ENCODE measurements at regions not wholly inside any gene's neighbourhood (a gene's known extent, or its start where the extent isn't known, plus 50 kb on each side); places are given as distances from the start of the nearest gene placed in this dataset.
"Not testable (repeated sequence)": the region's sequence is repeated elsewhere in the genome, so short reads cannot be mapped to it uniquely, and the experiment has no call there.

DNA sequence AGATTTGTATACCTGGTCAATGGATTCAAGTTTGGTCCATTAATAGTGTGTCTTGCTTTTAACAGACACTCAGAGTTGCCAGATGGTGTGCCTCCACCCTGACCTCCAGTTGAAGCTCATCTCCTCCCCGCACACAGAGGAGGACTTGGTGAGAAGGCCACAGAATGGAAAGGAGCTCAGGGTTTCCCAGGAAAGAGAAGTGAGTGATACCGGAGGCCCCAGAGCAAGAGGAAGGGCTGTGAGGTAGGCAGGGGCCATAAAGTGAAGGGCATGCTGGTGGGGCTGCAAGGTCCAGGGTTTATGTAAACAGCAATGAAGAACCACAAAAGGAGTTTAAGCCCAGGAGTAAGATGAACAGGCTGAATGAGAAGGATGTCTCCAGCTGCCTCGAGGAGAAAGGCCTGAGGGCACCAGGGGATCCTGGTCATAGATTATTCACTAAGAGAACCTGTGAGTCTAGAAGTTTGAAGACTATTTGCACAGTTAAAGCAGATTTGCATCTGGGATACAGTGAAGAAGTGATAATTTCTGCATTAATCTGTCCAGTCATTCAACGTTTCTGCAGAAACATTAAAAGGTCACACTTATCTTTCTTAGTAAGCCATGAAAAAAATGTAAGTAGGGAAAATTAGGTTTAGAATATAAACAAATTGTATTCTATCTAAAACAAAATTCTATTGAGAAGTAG is 67.5 kb upstream of the VPREB1 start:
- Histone ChIP-seq H3K27ac (replicated peaks) (no peak overlapping the region), H3K27me3 (ENCODE audit: insufficient read depth, poor library complexity, severe bottlenecking) (no peaks in the 10 kb centered on the region), H3K4me3 (replicated peaks; ENCODE audit: insufficient read depth, low read length) (no peak overlapping the region)
- TF ChIP-seq SPI1 (IDR thresholded peaks at IDR 0.05; ENCODE audit: borderline replicate concordance, low read depth): no peak
- TF ChIP-seq, protein P1, sequence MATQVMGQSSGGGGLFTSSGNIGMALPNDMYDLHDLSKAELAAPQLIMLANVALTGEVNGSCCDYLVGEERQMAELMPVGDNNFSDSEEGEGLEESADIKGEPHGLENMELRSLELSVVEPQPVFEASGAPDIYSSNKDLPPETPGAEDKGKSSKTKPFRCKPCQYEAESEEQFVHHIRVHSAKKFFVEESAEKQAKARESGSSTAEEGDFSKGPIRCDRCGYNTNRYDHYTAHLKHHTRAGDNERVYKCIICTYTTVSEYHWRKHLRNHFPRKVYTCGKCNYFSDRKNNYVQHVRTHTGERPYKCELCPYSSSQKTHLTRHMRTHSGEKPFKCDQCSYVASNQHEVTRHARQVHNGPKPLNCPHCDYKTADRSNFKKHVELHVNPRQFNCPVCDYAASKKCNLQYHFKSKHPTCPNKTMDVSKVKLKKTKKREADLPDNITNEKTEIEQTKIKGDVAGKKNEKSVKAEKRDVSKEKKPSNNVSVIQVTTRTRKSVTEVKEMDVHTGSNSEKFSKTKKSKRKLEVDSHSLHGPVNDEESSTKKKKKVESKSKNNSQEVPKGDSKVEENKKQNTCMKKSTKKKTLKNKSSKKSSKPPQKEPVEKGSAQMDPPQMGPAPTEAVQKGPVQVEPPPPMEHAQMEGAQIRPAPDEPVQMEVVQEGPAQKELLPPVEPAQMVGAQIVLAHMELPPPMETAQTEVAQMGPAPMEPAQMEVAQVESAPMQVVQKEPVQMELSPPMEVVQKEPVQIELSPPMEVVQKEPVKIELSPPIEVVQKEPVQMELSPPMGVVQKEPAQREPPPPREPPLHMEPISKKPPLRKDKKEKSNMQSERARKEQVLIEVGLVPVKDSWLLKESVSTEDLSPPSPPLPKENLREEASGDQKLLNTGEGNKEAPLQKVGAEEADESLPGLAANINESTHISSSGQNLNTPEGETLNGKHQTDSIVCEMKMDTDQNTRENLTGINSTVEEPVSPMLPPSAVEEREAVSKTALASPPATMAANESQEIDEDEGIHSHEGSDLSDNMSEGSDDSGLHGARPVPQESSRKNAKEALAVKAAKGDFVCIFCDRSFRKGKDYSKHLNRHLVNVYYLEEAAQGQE (IDR thresholded peaks at IDR 0.05; ENCODE audit: insufficient replicate concordance, low read depth): no peak
- no peak for TF ChIP-seq POLR2AphosphoS5 (IDR thresholded peaks at IDR 0.05; ENCODE audit: low read depth)
- TF ChIP-seq, protein P2, sequence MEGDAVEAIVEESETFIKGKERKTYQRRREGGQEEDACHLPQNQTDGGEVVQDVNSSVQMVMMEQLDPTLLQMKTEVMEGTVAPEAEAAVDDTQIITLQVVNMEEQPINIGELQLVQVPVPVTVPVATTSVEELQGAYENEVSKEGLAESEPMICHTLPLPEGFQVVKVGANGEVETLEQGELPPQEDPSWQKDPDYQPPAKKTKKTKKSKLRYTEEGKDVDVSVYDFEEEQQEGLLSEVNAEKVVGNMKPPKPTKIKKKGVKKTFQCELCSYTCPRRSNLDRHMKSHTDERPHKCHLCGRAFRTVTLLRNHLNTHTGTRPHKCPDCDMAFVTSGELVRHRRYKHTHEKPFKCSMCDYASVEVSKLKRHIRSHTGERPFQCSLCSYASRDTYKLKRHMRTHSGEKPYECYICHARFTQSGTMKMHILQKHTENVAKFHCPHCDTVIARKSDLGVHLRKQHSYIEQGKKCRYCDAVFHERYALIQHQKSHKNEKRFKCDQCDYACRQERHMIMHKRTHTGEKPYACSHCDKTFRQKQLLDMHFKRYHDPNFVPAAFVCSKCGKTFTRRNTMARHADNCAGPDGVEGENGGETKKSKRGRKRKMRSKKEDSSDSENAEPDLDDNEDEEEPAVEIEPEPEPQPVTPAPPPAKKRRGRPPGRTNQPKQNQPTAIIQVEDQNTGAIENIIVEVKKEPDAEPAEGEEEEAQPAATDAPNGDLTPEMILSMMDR (IDR thresholded peaks at IDR 0.05; ENCODE audit: insufficient read depth, low read length): no peak
- TF ChIP-seq GABPA (IDR thresholded peaks at IDR 0.05; ENCODE audit: low read depth): no peak
- DNase-seq (ENCODE audit: low read depth in 1 of 2, low spot score in 1 of 2): no peak

DNA sequence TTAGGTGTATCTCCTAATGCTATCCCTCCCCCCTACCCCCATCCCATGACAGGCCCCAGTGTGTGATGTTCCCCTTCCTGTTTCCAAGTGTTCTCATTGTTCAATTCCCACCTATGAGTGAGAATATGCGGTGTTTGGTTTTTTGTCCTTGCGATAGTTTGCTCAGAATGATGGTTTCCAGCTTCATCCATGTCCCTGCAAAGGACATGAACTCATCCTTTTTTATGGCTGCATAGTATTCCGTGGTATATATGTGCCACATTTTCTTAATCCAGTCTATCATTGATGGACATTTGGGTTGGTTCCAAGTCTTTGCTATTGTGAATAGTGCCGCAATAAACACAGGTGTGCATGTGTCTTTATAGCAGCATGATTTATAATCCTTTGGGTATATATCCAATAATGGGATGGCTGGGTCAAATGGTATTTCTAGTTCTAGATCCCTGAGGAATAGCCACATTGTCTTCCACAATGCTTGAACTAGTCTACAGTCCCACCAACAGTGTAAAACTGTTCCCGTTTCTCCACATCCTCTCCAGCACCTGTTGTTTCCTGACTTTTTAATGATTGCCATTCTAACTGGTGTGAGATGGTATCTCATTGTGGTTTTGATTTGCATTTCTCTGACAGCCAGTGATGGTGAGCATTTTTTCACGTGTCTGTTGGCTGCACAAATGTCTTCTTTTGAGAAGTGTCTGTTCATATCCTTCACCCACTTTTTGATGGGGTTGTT is 71.5 kb upstream of the VPREB1 start:
- not testable (repeated sequence) for DNase-seq (ENCODE audit: low read depth in 1 of 2, low spot score in 1 of 2); H3K4me3 ChIP-seq (replicated peaks; ENCODE audit: insufficient read depth, low read length); H3K27ac ChIP-seq (replicated peaks); H3K27me3 ChIP-seq (ENCODE audit: insufficient read depth, poor library complexity, severe bottlenecking)

DNA sequence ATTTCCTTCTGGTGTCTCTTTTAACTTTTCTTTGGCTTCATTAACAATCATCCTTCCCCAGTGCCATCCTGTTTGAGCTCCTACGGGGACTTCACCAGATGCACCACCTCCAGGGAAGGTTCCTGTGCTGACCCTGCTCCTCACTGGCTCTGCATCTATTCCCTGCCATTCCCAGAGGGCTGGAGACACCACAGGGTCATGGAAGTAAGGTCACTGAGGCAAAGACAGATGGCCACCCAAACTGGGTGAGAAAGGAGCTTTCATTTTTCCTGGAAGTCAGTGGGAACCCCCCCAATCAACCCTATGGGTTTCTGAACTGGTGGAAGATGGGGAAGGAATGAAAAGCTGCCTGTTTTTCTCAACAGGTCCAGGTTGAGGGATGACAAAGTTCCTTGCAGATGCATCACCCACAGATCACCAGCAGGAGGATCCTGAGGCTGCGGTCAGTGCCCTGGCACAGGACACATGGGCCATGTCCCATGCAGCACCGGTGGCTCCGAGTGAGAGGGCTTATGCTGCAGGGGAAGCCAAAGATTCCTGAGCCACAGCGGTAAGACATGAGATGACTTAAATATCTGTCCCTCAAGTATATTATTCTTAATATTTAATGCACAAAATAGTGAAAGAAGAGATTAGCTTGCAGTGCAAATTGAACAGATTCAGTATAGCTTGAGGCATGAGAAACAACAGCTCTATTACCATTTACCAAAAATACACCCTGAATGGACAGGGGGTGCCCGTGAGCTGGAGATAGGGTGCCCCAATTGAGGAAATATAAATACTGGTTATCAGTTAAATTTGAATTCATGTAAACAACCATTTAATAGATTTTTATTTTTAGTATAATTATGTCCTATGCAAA is 73.0 kb upstream of the VPREB1 start:
- Histone ChIP-seq H3K27ac (replicated peaks) (no peak overlapping the region), H3K4me3 (replicated peaks; ENCODE audit: insufficient read depth, low read length) (no peak overlapping the region), H3K27me3 (ENCODE audit: insufficient read depth, poor library complexity, severe bottlenecking) (no peaks in the 10 kb centered on the region)
- TF ChIP-seq GABPA (IDR thresholded peaks at IDR 0.05; ENCODE audit: low read depth): no peak
- TF ChIP-seq, protein P2 (IDR thresholded peaks at IDR 0.05; ENCODE audit: insufficient read depth, low read length): peak; percentile 6
- DNase-seq (ENCODE audit: low read depth in 1 of 2, low spot score in 1 of 2): peak in 1 of 2 experiments; percentile 19

DNA sequence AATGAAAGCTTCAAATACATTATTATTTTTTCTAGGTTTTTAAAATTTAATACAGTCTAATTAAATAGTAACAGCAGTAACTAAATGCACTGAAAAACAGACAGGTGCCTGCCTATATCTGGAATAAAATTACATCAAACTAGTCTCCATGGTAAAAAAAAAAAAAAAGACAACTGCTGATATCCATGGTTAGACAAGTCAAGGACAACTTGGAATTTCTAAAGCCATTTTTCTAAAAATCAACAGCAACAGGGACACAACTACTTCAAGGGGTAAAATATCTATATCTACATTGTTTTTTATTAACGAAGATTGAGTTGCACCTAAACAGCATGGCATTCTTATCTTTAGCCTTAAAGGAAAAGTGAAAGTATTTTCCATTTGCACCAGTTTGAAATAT is 74.7 kb upstream of the VPREB1 start:
- Histone ChIP-seq H3K27ac (replicated peaks) (no peak overlapping the region), H3K27me3 (ENCODE audit: insufficient read depth, poor library complexity, severe bottlenecking) (no peaks in the 10 kb centered on the region), H3K4me3 (replicated peaks; ENCODE audit: insufficient read depth, low read length) (no peak overlapping the region)
- TF ChIP-seq, protein P1 (IDR thresholded peaks at IDR 0.05; ENCODE audit: insufficient replicate concordance, low read depth): no peak
- TF ChIP-seq, protein P2 (IDR thresholded peaks at IDR 0.05; ENCODE audit: insufficient read depth, low read length): no peak
- TF ChIP-seq GABPA (IDR thresholded peaks at IDR 0.05; ENCODE audit: low read depth): no peak
- TF ChIP-seq POLR2AphosphoS5 (IDR thresholded peaks at IDR 0.05; ENCODE audit: low read depth): no peak
- TF ChIP-seq SPI1 (IDR thresholded peaks at IDR 0.05; ENCODE audit: borderline replicate concordance, low read depth): no peak
- no peak for DNase-seq (ENCODE audit: low read depth in 1 of 2, low spot score in 1 of 2)
